OCI-LY1 (cell line): ENCODE measurements at regions not wholly inside any gene's neighbourhood (a gene's known extent, or its start where the extent isn't known, plus 50 kb on each side); places are given as distances from the start of the nearest gene placed in this dataset.
A peak's percentile ranks its signal among the peaks of the same experiment; 100 is the strongest.

Source experiments
- H2AFZ ChIP-seq: fragments of 200-600 bp; sonication (generic), shearing (Covaris generic); 2 replicates; pipeline ENCODE4 v1.6.0; 2014; ENCODE audit warnings: antibody characterized with exemption, mild to moderate bottlenecking, low read length
- H3F3A ChIP-seq: fragments of 200-600 bp; sonication (generic), shearing (Covaris generic); 2 replicates; pipeline ENCODE4 v1.6.0; 2014; ENCODE audit warnings: mild to moderate bottlenecking, antibody characterized with exemption, low read length, moderate library complexity; ENCODE audit not compliant: insufficient read depth
- H3K27ac ChIP-seq: fragments of 200-600 bp; sonication (generic); 2 replicates; pipeline ENCODE4 v1.5.1; 2014; ENCODE audit warnings: low read length, mixed run types, mild to moderate bottlenecking, low read depth; ENCODE audit not compliant: poor library complexity, severe bottlenecking
- H3K27me3 ChIP-seq: fragments of 200-600 bp; sonication (generic); 2 replicates; pipeline ENCODE4 v1.6.0; 2014; ENCODE audit warnings: antibody characterized with exemption, mild to moderate bottlenecking, low read length, moderate library complexity; ENCODE audit not compliant: insufficient read depth
- H3K36me3 ChIP-seq: fragments of 200-600 bp; sonication (generic); 2 replicates; pipeline ENCODE4 v1.6.1; 2014; ENCODE audit warnings: mild to moderate bottlenecking, antibody characterized with exemption, low read length, moderate library complexity, mixed read lengths; ENCODE audit not compliant: insufficient read depth
- H3K4me1 ChIP-seq: fragments of 200-600 bp; sonication (generic); 2 replicates; pipeline ENCODE4 v1.5.1; 2014; ENCODE audit warnings: mild to moderate bottlenecking, low read length, moderate library complexity; ENCODE audit not compliant: insufficient read depth, severe bottlenecking
- H3K4me2 ChIP-seq: fragments of 200-600 bp; sonication (generic), shearing (Covaris generic); 2 replicates; pipeline ENCODE4 v1.6.1; 2014; ENCODE audit warnings: low read length
- H3K4me3 ChIP-seq: fragments of 200-600 bp; sonication (generic); 2 replicates; pipeline ENCODE4 v1.5.1; 2014; ENCODE audit warnings: low read length, low read depth, mild to moderate bottlenecking, mixed read lengths; ENCODE audit not compliant: poor library complexity, severe bottlenecking
- H3K79me2 ChIP-seq: fragments of 200-600 bp; shearing (Covaris generic); 2 replicates; pipeline ENCODE4 v1.6.1; 2016; ENCODE audit warnings: mixed run types, low read length, mixed read lengths; ENCODE audit not compliant: insufficient read depth
- H3K9ac ChIP-seq: fragments of 200-600 bp; sonication (generic), shearing (Covaris generic); 2 replicates; pipeline ENCODE4 v1.6.1; 2014; ENCODE audit warnings: mild to moderate bottlenecking, low read length, mixed read lengths
- H3K9me2 ChIP-seq: fragments of 200-600 bp; sonication (generic), shearing (Covaris generic); 2 replicates; pipeline ENCODE4 v1.6.1; 2014; ENCODE audit warnings: low read depth, mild to moderate bottlenecking, low read length, mixed read lengths
- H3K9me3 ChIP-seq: fragments of 200-600 bp; shearing (Covaris generic); 2 replicates; pipeline ENCODE4 v1.6.1; 2014; ENCODE audit warnings: low read length, mixed read lengths
- H4K20me1 ChIP-seq: fragments of 200-600 bp; sonication (generic), shearing (Covaris generic); 2 replicates; pipeline ENCODE4 v1.6.0; 2016; ENCODE audit warnings: mild to moderate bottlenecking, low read length; ENCODE audit not compliant: insufficient read depth
- EZH2 ChIP-seq: fragments of 200-600 bp; sonication (generic), shearing (Covaris generic); IDR thresholded peaks from 2 replicates; pipeline ENCODE4 v1.8.0; 2017; ENCODE audit warnings: borderline replicate concordance, mixed run types, mild to moderate bottlenecking, antibody characterized with exemption, low read length, moderate library complexity, mixed read lengths
- TF ChIP-seq, protein P1 (sequence below): fragments of 200-600 bp; sonication (generic), shearing (Covaris generic); IDR thresholded peaks from 2 replicates; pipeline ENCODE4 v1.5.1; 2017; ENCODE audit warnings: mild to moderate bottlenecking, antibody characterized with exemption, low read length, moderate library complexity, mixed read lengths

DNA sequence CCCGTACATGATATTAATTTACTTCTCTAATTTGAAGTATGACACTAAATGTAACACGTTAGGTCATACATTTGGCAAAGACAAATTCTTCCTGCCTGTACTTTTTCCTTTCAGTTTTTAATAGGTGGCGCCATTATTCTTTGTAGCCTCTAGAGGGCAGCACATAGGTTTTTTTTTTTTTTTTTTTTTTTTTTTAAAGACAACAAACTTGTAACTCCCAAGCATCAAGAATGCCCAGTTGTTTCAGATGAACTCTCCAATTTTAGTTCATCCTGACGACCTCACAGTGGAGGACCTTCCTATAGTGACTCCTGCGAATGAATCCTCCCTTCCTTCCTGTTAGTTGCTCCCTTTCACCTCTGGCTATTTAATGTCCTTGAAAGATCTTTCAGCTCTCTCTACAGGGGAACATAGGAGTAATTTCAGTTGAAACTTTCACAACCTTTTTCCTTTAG is 139.3 kb upstream of the HDAC9 start:
- H3K79me2 ChIP-seq = no peaks in the 10 kb centered on the region
- H4K20me1 ChIP-seq = no peaks in the 10 kb centered on the region
- no peaks in the 10 kb centered on the region for H3F3A ChIP-seq
- peak overlapping the region; percentile 38; the same call in 1 of the 2 replicates for H3K4me2 ChIP-seq
- no peak overlapping the region for H3K27ac ChIP-seq
- no peaks in the 10 kb centered on the region for H3K9me2 ChIP-seq
- H3K4me3 ChIP-seq = no peak overlapping the region
- no peaks in the 10 kb centered on the region for H3K27me3 ChIP-seq
- no peaks in the 10 kb centered on the region for H3K36me3 ChIP-seq
- H2AFZ ChIP-seq = peak overlapping the region; percentile 90
- 0 out of 2 replicates have a peak overlapping the region, but pooled peaks have one; percentile 12 for H3K9ac ChIP-seq
- peaks cover 10% of the 10 kb centered on the region for H3K4me1 ChIP-seq
- H3K9me3 ChIP-seq = no peaks in the 10 kb centered on the region
- TF ChIP-seq, protein P1, sequence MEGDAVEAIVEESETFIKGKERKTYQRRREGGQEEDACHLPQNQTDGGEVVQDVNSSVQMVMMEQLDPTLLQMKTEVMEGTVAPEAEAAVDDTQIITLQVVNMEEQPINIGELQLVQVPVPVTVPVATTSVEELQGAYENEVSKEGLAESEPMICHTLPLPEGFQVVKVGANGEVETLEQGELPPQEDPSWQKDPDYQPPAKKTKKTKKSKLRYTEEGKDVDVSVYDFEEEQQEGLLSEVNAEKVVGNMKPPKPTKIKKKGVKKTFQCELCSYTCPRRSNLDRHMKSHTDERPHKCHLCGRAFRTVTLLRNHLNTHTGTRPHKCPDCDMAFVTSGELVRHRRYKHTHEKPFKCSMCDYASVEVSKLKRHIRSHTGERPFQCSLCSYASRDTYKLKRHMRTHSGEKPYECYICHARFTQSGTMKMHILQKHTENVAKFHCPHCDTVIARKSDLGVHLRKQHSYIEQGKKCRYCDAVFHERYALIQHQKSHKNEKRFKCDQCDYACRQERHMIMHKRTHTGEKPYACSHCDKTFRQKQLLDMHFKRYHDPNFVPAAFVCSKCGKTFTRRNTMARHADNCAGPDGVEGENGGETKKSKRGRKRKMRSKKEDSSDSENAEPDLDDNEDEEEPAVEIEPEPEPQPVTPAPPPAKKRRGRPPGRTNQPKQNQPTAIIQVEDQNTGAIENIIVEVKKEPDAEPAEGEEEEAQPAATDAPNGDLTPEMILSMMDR = peak; percentile 80
- TF ChIP-seq EZH2 = no peak

DNA sequence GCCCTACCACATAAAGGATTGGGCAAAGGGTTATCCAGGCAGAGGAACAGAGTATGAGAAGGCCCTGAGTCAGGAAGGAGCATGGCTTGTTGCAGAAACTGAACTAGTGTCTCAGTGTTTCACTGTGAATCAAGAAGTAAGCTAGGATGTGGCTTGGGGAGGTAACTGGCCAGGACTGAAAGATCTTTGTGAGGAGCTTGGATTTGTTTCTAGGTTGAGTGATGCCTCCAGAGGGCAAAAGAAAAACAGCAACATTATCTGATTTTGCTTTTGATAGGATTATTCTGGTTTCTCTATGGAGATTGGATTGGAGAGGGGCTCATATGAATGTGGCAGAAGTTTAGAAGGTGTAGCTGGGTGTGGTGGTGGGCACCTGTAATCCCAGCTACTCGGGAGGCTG is 137.9 kb upstream of the HDAC9 start:
- H3F3A ChIP-seq = no peaks in the 10 kb centered on the region
- no peaks in the 10 kb centered on the region for H3K79me2 ChIP-seq
- H3K9me3 ChIP-seq = no peaks in the 10 kb centered on the region
- H3K4me2 ChIP-seq = no peak overlapping the region
- H3K4me1 ChIP-seq = peaks cover 10% of the 10 kb centered on the region
- TF ChIP-seq EZH2 = no peak
- TF ChIP-seq, protein P1 = peak; percentile 63
- H2AFZ ChIP-seq = no peak overlapping the region
- H3K27ac ChIP-seq = no peak overlapping the region
- no peaks in the 10 kb centered on the region for H3K9me2 ChIP-seq
- H3K36me3 ChIP-seq = no peaks in the 10 kb centered on the region
- H3K4me3 ChIP-seq = no peak overlapping the region
- no peaks in the 10 kb centered on the region for H4K20me1 ChIP-seq
- no peaks in the 10 kb centered on the region for H3K27me3 ChIP-seq
- H3K9ac ChIP-seq = no peak overlapping the region

DNA sequence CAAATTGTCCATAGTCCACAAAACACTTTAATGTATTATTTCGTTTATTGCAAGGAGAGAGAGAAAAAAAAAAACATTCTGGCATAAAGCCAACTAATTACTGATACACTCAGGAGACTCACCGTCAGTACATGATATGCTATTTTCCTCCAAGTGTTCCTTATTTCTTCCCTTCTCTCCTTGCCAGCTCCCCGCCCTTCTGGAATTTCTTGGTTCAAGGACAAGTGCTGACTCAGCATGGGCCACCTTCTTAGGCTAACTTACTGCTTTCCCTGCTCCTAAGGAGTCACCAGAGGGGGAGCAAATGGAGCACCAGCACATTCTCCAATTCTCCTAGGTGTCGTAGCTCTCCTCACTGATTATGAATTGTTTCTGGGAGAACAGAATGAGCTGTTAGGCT is 133.8 kb upstream of the HDAC9 start:
- H3F3A ChIP-seq = no peaks in the 10 kb centered on the region
- H3K9me2 ChIP-seq = no peaks in the 10 kb centered on the region
- no peaks in the 10 kb centered on the region for H4K20me1 ChIP-seq
- no peak overlapping the region for H3K27ac ChIP-seq
- no peaks in the 10 kb centered on the region for H3K4me1 ChIP-seq
- no peak for TF ChIP-seq EZH2
- TF ChIP-seq, protein P1 = no peak
- no peak overlapping the region for H3K4me2 ChIP-seq
- no peak overlapping the region for H3K4me3 ChIP-seq
- no peaks in the 10 kb centered on the region for H3K27me3 ChIP-seq
- no peaks in the 10 kb centered on the region for H3K79me2 ChIP-seq
- H3K36me3 ChIP-seq = no peaks in the 10 kb centered on the region
- H2AFZ ChIP-seq = no peak overlapping the region
- no peak overlapping the region for H3K9ac ChIP-seq
- no peaks in the 10 kb centered on the region for H3K9me3 ChIP-seq
